ENCODE measurements at regions not wholly inside any gene's neighbourhood (a gene's known extent, or its start where the extent isn't known, plus 50 kb on each side); places are given as distances from the start of the nearest gene placed in this dataset.

DNA sequence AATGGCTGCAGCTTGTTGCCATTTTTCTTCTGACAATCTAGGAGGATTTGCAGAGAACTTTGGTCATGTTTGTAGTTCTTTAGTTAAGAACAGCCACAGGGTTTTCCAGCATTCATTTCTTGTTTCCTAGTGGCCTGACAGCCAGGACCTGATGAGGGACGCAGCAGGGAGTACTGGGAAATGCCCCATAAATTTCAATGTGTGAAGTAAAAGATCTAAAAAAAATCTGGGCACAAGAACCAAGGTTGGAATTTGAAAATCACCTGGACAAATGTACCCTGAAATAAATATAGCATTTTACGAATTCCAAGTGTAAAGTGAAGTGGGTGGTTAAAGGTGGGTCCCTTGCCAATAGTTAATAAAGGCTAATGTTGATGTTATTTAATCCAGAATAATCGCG lies 195.0 kb downstream of the ZIC1 start:
- intact Hi-C loops (cut with DNase I), result no loop called here
- H3K9me3 ChIP-seq, result peaks cover 0 to 7% (median 3%) of the 10 kb centered on the region in 4 donors

DNA sequence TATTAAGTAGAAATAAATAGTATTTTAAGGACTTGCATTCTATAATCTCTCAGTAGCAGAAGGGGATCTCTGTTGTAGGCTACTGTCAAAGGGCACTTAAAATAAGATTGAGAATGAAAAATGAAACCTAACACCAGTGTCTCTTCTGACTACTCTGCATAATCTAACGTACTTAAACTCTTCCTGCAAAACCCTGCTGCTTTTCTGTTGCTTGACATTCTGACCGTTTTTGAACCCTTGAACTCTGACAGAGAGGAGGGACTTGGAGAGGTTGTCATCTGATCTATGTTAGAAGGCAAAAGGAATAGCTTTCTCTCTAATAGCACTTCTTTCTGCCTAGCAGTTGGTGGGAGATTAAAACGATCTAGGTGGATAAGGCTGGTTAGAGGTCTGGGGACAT lies 204.6 kb downstream of the ZIC1 start:
- TF ChIP-seq POLR2AphosphoS5 (IDR thresholded peaks at IDR 0.05), result no peak
- TF ChIP-seq EP300 (IDR thresholded peaks at IDR 0.05), result no peak
- TF ChIP-seq CTCF (IDR thresholded peaks at IDR 0.05), result no peak
- TF ChIP-seq POLR2A (IDR thresholded peaks at IDR 0.05; ENCODE audit: low read depth), result no peak
- Histone ChIP-seq H3K27me3 (no peaks in the 10 kb centered on the region), H3K36me3 (no peaks in the 10 kb centered on the region), H3K9me3 (no peaks in the 10 kb centered on the region), H3K4me1 (peaks cover 0 to 7% (median 0%) of the 10 kb centered on the region in 4 donors), H3K4me3 (no peak overlapping the region), H3K27ac (replicated peaks in 1 of 4) (no peak overlapping the region)
- intact Hi-C loops (cut with DNase I), result no loop called here
- WGBS, result 39% methylated on average over 3 of the region's 3 CpGs
- no peak for DNase-seq (ENCODE audit: extremely low spot score)

More for the DNA sequence above, 195.0 kb downstream of the ZIC1 start:
- no peak overlapping the region for H3K27ac ChIP-seq (replicated peaks in 1 of 4)
- no peaks in the 10 kb centered on the region for H3K36me3 ChIP-seq
- H3K4me3 ChIP-seq, result no peak overlapping the region
- DNase-seq (ENCODE audit: extremely low spot score), result no peak
- WGBS, result 77% methylated on average over 4 of the region's 4 CpGs
- H3K4me1 ChIP-seq, result no peaks in the 10 kb centered on the region
- no peaks in the 10 kb centered on the region for H3K27me3 ChIP-seq
- TF ChIP-seq POLR2AphosphoS5 (IDR thresholded peaks at IDR 0.05), result no peak
- TF ChIP-seq EP300 (IDR thresholded peaks at IDR 0.05), result no peak
- TF ChIP-seq CTCF (IDR thresholded peaks at IDR 0.05), result no peak
- no peak for TF ChIP-seq POLR2A (IDR thresholded peaks at IDR 0.05; ENCODE audit: low read depth)

DNA sequence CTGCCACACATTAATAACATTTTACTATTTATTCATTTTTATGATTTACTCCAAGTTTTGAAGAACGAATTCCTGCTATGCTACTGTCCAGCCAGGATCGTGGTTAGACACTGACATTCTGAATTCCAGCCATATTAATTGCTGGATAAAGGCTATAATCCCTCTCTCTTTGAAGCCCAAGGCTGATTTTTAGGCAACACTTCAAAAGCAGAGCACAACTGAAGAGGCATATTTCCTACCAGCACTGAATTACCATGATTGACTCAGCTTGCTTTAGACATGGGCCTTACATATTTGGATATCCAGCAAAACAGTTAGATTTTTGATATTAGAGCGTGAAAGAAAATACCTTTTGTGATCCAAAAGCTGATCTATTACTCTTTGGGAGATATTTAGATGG lies 205.0 kb downstream of the ZIC1 start:
- no peak for DNase-seq (ENCODE audit: extremely low spot score)
- H3K36me3 ChIP-seq, result no peaks in the 10 kb centered on the region
- no peak overlapping the region for H3K4me3 ChIP-seq
- H3K4me1 ChIP-seq, result peaks cover 0 to 7% (median 0%) of the 10 kb centered on the region in 4 donors
- no peak for TF ChIP-seq EP300 (IDR thresholded peaks at IDR 0.05)
- no peak for TF ChIP-seq CTCF (IDR thresholded peaks at IDR 0.05)
- no peak for TF ChIP-seq POLR2A (IDR thresholded peaks at IDR 0.05; ENCODE audit: low read depth)
- TF ChIP-seq POLR2AphosphoS5 (IDR thresholded peaks at IDR 0.05), result no peak
- no peak overlapping the region for H3K27ac ChIP-seq (replicated peaks in 1 of 4)
- 66% methylated on average over 3 of the region's 3 CpGs for WGBS
- intact Hi-C loops (cut with DNase I), result no loop called here
- no peaks in the 10 kb centered on the region for H3K27me3 ChIP-seq
- no peaks in the 10 kb centered on the region for H3K9me3 ChIP-seq

DNA sequence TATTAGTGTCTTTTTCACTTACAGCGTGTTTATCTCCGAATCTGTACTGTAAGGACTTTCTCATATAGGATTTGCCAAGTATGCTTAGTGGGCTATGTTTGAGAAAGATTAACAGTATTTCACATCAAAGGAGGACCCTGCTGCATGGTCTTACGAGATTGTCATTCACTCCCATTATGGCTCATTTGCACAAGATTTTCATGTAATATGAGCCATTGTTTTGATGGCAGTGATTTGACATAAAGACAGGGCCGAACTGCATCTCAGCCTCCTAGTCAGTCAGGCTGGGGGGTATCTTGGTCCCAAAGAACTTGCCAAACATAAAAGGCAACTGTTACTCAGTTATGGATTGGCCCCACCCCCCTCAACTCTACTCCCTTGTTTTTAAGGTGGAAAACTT lies 205.9 kb downstream of the ZIC1 start:
- Histone ChIP-seq H3K4me3 (no peak overlapping the region), H3K27ac (replicated peaks in 1 of 4) (no peak overlapping the region), H3K4me1 (peaks cover 0 to 7% (median 0%) of the 10 kb centered on the region in 4 donors), H3K9me3 (no peaks in the 10 kb centered on the region), H3K36me3 (no peaks in the 10 kb centered on the region), H3K27me3 (no peaks in the 10 kb centered on the region)
- intact Hi-C loops (cut with DNase I), result no loop called here
- TF ChIP-seq EP300 (IDR thresholded peaks at IDR 0.05) (no peak), POLR2A (IDR thresholded peaks at IDR 0.05; ENCODE audit: low read depth) (no peak), CTCF (IDR thresholded peaks at IDR 0.05) (no peak), POLR2AphosphoS5 (IDR thresholded peaks at IDR 0.05) (no peak)
- WGBS, result 88% methylated on average over 4 of the region's 4 CpGs
- no peak for DNase-seq (ENCODE audit: extremely low spot score)

DNA sequence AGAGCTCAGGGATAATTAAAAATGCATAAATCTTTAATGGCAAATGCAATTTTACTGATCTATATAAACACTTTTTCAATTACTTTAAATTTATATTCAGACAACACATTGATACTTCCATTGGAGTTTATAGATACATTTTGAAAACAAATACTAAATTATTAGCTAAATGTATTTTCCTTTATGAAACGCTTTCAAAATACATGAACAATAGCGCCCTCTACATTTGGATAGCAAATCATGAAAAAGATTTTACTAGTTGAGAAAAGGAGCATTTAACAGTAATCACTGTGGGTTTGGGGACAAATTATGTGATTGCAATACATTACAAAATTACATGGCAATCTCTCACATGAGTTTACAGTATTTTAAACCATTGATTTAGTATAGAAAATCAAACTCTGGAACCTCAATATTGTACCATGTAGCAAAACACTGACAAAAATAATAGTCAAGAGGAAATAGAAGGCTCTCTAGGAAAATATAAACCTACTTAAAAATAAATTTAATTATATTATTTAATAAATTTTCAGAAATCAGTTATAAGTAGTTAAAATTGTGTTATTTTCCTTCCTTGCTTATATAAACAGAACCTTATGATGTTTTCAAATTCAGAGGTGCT lies 207.9 kb downstream of the ZIC1 start:
- 14% methylated on average over 2 of the region's 2 CpGs for WGBS
- TF ChIP-seq EP300 (IDR thresholded peaks at IDR 0.05), result no peak
- no peak for TF ChIP-seq POLR2A (IDR thresholded peaks at IDR 0.05; ENCODE audit: low read depth)
- TF ChIP-seq CTCF (IDR thresholded peaks at IDR 0.05), result peak in 2 of 3 experiments; percentile 12 to 19
- TF ChIP-seq POLR2AphosphoS5 (IDR thresholded peaks at IDR 0.05), result no peak
- H3K4me3 ChIP-seq, result no peak overlapping the region
- H3K36me3 ChIP-seq, result no peaks in the 10 kb centered on the region
- H3K27ac ChIP-seq (replicated peaks in 1 of 4), result no peak overlapping the region
- H3K4me1 ChIP-seq, result peaks cover 0 to 7% (median 0%) of the 10 kb centered on the region in 4 donors
- no peak for DNase-seq (ENCODE audit: extremely low spot score)
- no peaks in the 10 kb centered on the region for H3K27me3 ChIP-seq
- H3K9me3 ChIP-seq, result no peaks in the 10 kb centered on the region
- intact Hi-C loops (cut with DNase I), result no loop called here
